ENCODE measurements at regions not wholly inside any gene's neighbourhood (a gene's known extent, or its start where the extent isn't known, plus 50 kb on each side); places are given as distances from the start of the nearest gene placed in this dataset.

GRCh38 chr12:11596141-11596540 is 53.3 kb upstream of the ETV6 start:
- ATAC-seq, result no peak
- DNase-seq (ENCODE audit: low spot score), result no peak
- intact Hi-C loops (cut with DNase I), result no loop called here

GRCh38 chr12:11598900-11599299 is 50.6 kb upstream of the ETV6 start:
- intact Hi-C loops (cut with DNase I), result no loop called here
- ATAC-seq (no peak), DNase-seq (ENCODE audit: low spot score) (no peak)
